ENCODE measurements at regions not wholly inside any gene's neighbourhood (a gene's known extent, or its start where the extent isn't known, plus 50 kb on each side); places are given as distances from the start of the nearest gene placed in this dataset.
"Not testable (repeated sequence)": the region's sequence is repeated elsewhere in the genome, so short reads cannot be mapped to it uniquely, and the experiment has no call there.

DNA sequence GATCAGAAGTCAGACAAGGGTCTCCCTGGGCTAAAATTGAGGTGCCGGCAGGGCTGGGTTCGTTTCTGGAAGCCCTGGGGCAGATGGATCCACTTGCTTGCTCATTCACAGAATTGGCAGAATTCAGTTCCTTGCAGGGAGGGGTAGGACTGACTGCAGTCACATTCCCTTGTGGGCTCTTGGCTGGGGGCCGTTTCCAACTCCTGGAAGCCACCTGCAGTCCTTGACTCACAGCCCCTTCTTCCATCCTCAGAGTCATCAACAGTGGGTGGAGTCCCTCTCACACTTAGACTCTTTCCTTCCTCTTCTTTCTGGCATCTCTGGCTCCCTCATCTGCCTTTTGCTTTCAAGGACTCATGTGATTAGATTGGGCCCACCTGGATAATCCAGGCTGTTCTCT lies 54.6 kb upstream of the NANOS1 start:
- Histone ChIP-seq H3K4me3 (ENCODE audit: low read length in 2 of 2) (no peak overlapping the region), H3K23ac (ENCODE audit: low read depth, low read length, poor library complexity) (no peak overlapping the region), H3K4me2 (ENCODE audit: insufficient read depth, low read length, poor library complexity, severe bottlenecking) (no peak overlapping the region), H3K9me3 (replicated peaks in 1 of 2; ENCODE audit: control insufficient read depth in 2 of 2, insufficient read depth in 1 of 2, low read depth in 1 of 2, low read length in 2 of 2) (peaks cover 0 to 8% of the 10 kb centered on the region in 2 donors), H2BK15ac (ENCODE audit: low read length) (no peak overlapping the region), H3K18ac (ENCODE audit: low read length) (no peak overlapping the region), H2AFZ (ENCODE audit: low read length) (no peak overlapping the region), H3K79me1 (ENCODE audit: low read depth, low read length) (no peaks in the 10 kb centered on the region), H2AK5ac (ENCODE audit: low read depth, low read length) (no peak overlapping the region), H3K27ac (replicated peaks; ENCODE audit: low read length) (no peak overlapping the region), H3K4ac (ENCODE audit: low read length) (no peak overlapping the region), H3K14ac (ENCODE audit: low read length) (no peak overlapping the region), H3K4me1 (ENCODE audit: control insufficient read depth in 2 of 2, insufficient read depth in 1 of 2, low read depth in 1 of 2, low read length in 2 of 2) (peaks cover 0 to 2% of the 10 kb centered on the region in 2 donors), H2BK120ac (ENCODE audit: low read depth, low read length) (no peak overlapping the region), H3K36me3 (replicated peaks in 1 of 2; ENCODE audit: control insufficient read depth in 2 of 2, insufficient read depth in 2 of 2, low read length in 2 of 2) (no peaks in the 10 kb centered on the region), H2BK5ac (ENCODE audit: low read length) (no peak overlapping the region), H4K91ac (ENCODE audit: low read depth, low read length, poor library complexity) (no peak overlapping the region), H3K27me3 (ENCODE audit: control insufficient read depth in 3 of 3, insufficient read depth in 3 of 3, low read depth in 1 of 3, low read length in 3 of 3) (peaks cover 0 to 3% (median 0%) of the 10 kb centered on the region in 3 experiments), H3K9ac (ENCODE audit: low read depth, low read length, poor library complexity) (no peak overlapping the region), H4K8ac (ENCODE audit: low read depth, low read length) (no peak overlapping the region), H2BK12ac (ENCODE audit: low read length) (no peak overlapping the region)
- no CpG with 5 or more reads among the region's 3 CpGs for whole genome bisulfite sequencing, 2 donors (ENCODE audit: extremely low coverage in 2 of 2, insufficient read length in 2 of 2, insufficient replicate concordance in 1 of 2)
- no peak for DNase-seq (ENCODE audit: low spot score)

DNA sequence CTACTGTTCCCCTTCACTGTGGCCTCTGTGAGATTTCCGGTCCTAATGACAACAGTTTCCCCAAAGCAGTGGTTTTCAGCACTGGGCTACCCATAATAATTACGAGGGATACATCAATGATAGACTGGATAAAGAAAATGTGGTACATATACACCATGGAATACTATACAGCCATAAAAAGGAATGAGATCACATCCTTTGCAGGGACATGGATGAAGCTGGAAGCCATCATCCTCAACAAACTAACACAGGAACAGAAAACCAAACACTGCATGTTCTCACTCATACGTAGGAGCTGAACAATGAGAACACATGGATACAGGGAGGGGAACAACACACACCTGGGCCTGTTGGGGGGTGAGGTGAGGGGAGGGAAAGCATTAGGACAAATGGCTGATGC lies 53.3 kb upstream of the NANOS1 start:
- not testable (repeated sequence) for H4K8ac ChIP-seq (ENCODE audit: low read depth, low read length); H2BK12ac ChIP-seq (ENCODE audit: low read length); H3K4me3 ChIP-seq (ENCODE audit: low read length in 2 of 2); H3K9ac ChIP-seq (ENCODE audit: low read depth, low read length, poor library complexity); H3K27me3 ChIP-seq (ENCODE audit: control insufficient read depth in 3 of 3, insufficient read depth in 3 of 3, low read depth in 1 of 3, low read length in 3 of 3); H2BK120ac ChIP-seq (ENCODE audit: low read depth, low read length); H4K91ac ChIP-seq (ENCODE audit: low read depth, low read length, poor library complexity); H3K36me3 ChIP-seq (replicated peaks in 1 of 2; ENCODE audit: control insufficient read depth in 2 of 2, insufficient read depth in 2 of 2, low read length in 2 of 2); H3K4me1 ChIP-seq (ENCODE audit: control insufficient read depth in 2 of 2, insufficient read depth in 1 of 2, low read depth in 1 of 2, low read length in 2 of 2); H3K4me2 ChIP-seq (ENCODE audit: insufficient read depth, low read length, poor library complexity, severe bottlenecking); H2BK5ac ChIP-seq (ENCODE audit: low read length); H3K23ac ChIP-seq (ENCODE audit: low read depth, low read length, poor library complexity); H3K79me1 ChIP-seq (ENCODE audit: low read depth, low read length); H2BK15ac ChIP-seq (ENCODE audit: low read length); H3K27ac ChIP-seq (replicated peaks; ENCODE audit: low read length); H3K18ac ChIP-seq (ENCODE audit: low read length); H2AFZ ChIP-seq (ENCODE audit: low read length); H3K14ac ChIP-seq (ENCODE audit: low read length); H3K4ac ChIP-seq (ENCODE audit: low read length); DNase-seq (ENCODE audit: low spot score); H2AK5ac ChIP-seq (ENCODE audit: low read depth, low read length); H3K9me3 ChIP-seq (replicated peaks in 1 of 2; ENCODE audit: control insufficient read depth in 2 of 2, insufficient read depth in 1 of 2, low read depth in 1 of 2, low read length in 2 of 2)
- WGBS, 2 donors (ENCODE audit: extremely low coverage in 2 of 2, insufficient read length in 2 of 2, insufficient replicate concordance in 1 of 2): no CpG with 5 or more reads among the region's 3 CpGs

DNA sequence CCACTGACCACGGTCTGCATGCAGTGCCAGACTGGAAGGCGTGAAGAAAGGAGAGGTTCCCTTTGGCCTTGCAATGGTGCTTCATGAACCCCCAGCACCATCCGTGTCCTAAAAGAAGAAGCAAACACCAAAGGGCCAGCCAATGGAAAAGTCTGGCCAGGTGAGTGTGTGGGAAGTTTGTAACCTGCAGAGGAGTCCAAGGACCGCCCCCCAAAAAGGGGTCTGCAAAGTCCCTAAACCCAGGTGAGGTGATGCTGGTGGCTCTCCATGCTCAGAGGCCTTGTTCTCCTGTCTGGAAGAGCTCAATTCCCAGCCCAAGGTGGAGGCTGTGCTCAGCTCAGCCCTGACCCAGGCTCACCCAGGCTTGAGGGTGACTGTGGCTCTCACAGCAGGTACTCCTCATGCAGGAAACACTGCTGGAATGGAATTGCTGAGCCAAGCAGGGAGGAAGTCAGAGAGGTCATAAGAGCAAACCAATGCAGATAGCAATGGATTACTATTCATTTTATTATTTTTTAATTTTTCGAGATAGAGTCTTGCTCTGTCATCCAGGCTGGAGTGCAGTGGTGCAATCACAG lies 52.4 kb upstream of the NANOS1 start:
- no peak overlapping the region for H3K14ac ChIP-seq (ENCODE audit: low read length)
- H2BK12ac ChIP-seq (ENCODE audit: low read length): no peak overlapping the region
- H2BK15ac ChIP-seq (ENCODE audit: low read length): no peak overlapping the region
- no peak overlapping the region for H2BK5ac ChIP-seq (ENCODE audit: low read length)
- H3K4ac ChIP-seq (ENCODE audit: low read length): no peak overlapping the region
- no peak overlapping the region for H3K4me2 ChIP-seq (ENCODE audit: insufficient read depth, low read length, poor library complexity, severe bottlenecking)
- no CpG with 5 or more reads among the region's 5 CpGs for WGBS, 2 donors (ENCODE audit: extremely low coverage in 2 of 2, insufficient read length in 2 of 2, insufficient replicate concordance in 1 of 2)
- H3K79me1 ChIP-seq (ENCODE audit: low read depth, low read length): no peaks in the 10 kb centered on the region
- no peak overlapping the region for H3K27ac ChIP-seq (replicated peaks; ENCODE audit: low read length)
- peaks cover 0 to 3% (median 0%) of the 10 kb centered on the region in 3 experiments for H3K27me3 ChIP-seq (ENCODE audit: control insufficient read depth in 3 of 3, insufficient read depth in 3 of 3, low read depth in 1 of 3, low read length in 3 of 3)
- H3K4me1 ChIP-seq (ENCODE audit: control insufficient read depth in 2 of 2, insufficient read depth in 1 of 2, low read depth in 1 of 2, low read length in 2 of 2): peaks cover 3% of the 10 kb centered on the region in 2 donors
- no peak overlapping the region for H3K18ac ChIP-seq (ENCODE audit: low read length)
- no peaks in the 10 kb centered on the region for H3K36me3 ChIP-seq (replicated peaks in 1 of 2; ENCODE audit: control insufficient read depth in 2 of 2, insufficient read depth in 2 of 2, low read length in 2 of 2)
- H3K9me3 ChIP-seq (replicated peaks in 1 of 2; ENCODE audit: control insufficient read depth in 2 of 2, insufficient read depth in 1 of 2, low read depth in 1 of 2, low read length in 2 of 2): peaks cover 0 to 8% of the 10 kb centered on the region in 2 donors
- H3K23ac ChIP-seq (ENCODE audit: low read depth, low read length, poor library complexity): no peak overlapping the region
- no peak overlapping the region for H4K8ac ChIP-seq (ENCODE audit: low read depth, low read length)
- H2AK5ac ChIP-seq (ENCODE audit: low read depth, low read length): no peak overlapping the region
- DNase-seq (ENCODE audit: low spot score): no peak
- no peak overlapping the region for H3K9ac ChIP-seq (ENCODE audit: low read depth, low read length, poor library complexity)
- no peak overlapping the region for H2AFZ ChIP-seq (ENCODE audit: low read length)
- H4K91ac ChIP-seq (ENCODE audit: low read depth, low read length, poor library complexity): no peak overlapping the region
- H2BK120ac ChIP-seq (ENCODE audit: low read depth, low read length): no peak overlapping the region
- no peak overlapping the region for H3K4me3 ChIP-seq (ENCODE audit: low read length in 2 of 2)

DNA sequence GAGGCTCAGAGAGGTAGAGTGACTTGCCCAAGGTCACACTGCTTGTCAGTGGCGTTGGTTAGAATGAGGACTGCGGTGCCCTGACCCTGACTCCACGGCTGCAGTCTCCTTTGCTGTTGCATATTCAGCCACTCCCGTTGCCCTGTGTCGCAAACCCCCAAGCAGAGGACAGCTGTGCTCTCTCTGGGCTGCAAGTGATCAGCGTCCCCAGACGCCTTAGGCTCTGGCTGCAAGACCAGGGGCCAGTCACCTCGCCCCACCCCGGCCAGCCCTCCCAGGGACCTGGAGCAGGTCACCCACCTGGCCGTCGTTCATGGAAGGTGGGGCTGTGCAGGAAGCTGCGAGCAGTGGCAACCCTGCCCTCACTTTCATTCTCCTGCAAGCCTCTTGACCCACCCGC lies 51.7 kb upstream of the NANOS1 start:
- DNase-seq (ENCODE audit: low spot score): no peak
- Histone ChIP-seq H3K79me1 (ENCODE audit: low read depth, low read length) (no peaks in the 10 kb centered on the region), H4K91ac (ENCODE audit: low read depth, low read length, poor library complexity) (no peak overlapping the region), H3K36me3 (replicated peaks in 1 of 2; ENCODE audit: control insufficient read depth in 2 of 2, insufficient read depth in 2 of 2, low read length in 2 of 2) (no peaks in the 10 kb centered on the region), H3K4me3 (ENCODE audit: low read length in 2 of 2) (no peak overlapping the region), H2AK5ac (ENCODE audit: low read depth, low read length) (no peak overlapping the region), H3K14ac (ENCODE audit: low read length) (no peak overlapping the region), H3K4ac (ENCODE audit: low read length) (no peak overlapping the region), H3K18ac (ENCODE audit: low read length) (no peak overlapping the region), H3K9me3 (replicated peaks in 1 of 2; ENCODE audit: control insufficient read depth in 2 of 2, insufficient read depth in 1 of 2, low read depth in 1 of 2, low read length in 2 of 2) (peaks cover 0 to 8% of the 10 kb centered on the region in 2 donors), H3K23ac (ENCODE audit: low read depth, low read length, poor library complexity) (no peak overlapping the region), H2AFZ (ENCODE audit: low read length) (no peak overlapping the region), H2BK15ac (ENCODE audit: low read length) (no peak overlapping the region), H2BK12ac (ENCODE audit: low read length) (no peak overlapping the region), H4K8ac (ENCODE audit: low read depth, low read length) (no peak overlapping the region), H3K27ac (replicated peaks; ENCODE audit: low read length) (no peak overlapping the region), H3K4me1 (ENCODE audit: control insufficient read depth in 2 of 2, insufficient read depth in 1 of 2, low read depth in 1 of 2, low read length in 2 of 2) (peaks cover 5 to 7% of the 10 kb centered on the region in 2 donors), H3K4me2 (ENCODE audit: insufficient read depth, low read length, poor library complexity, severe bottlenecking) (no peak overlapping the region), H2BK120ac (ENCODE audit: low read depth, low read length) (no peak overlapping the region), H3K27me3 (ENCODE audit: control insufficient read depth in 3 of 3, insufficient read depth in 3 of 3, low read depth in 1 of 3, low read length in 3 of 3) (peaks cover 0 to 3% (median 0%) of the 10 kb centered on the region in 3 experiments), H3K9ac (ENCODE audit: low read depth, low read length, poor library complexity) (no peak overlapping the region), H2BK5ac (ENCODE audit: low read length) (no peak overlapping the region)
- no CpG with 5 or more reads among the region's 13 CpGs for WGBS, 2 donors (ENCODE audit: extremely low coverage in 2 of 2, insufficient read length in 2 of 2, insufficient replicate concordance in 1 of 2)
